Brain microvascular endothelial cell (primary cell): ENCODE measurements at regions not wholly inside any gene's neighbourhood (a gene's known extent, or its start where the extent isn't known, plus 50 kb on each side); places are given as distances from the start of the nearest gene placed in this dataset.
A peak's percentile ranks its signal among the peaks of the same experiment; 100 is the strongest.

Experiments used
- DNase-seq: peaks from one replicate; pipeline ENCODE4 v3.0.0-alpha.2; 2020
- H3K27ac ChIP-seq: fragments of 250-450 bp; sonication (Bioruptor Pico); 2 replicates; pipeline ENCODE4 v1.5.1; 2020; ENCODE audit warnings: mild to moderate bottlenecking, moderate library complexity
- H3K27me3 ChIP-seq: fragments of 250-450 bp; sonication (Bioruptor Pico); replicated peaks from 2 replicates; pipeline ENCODE4 v1.5.1; 2020; ENCODE audit warnings: mild to moderate bottlenecking
- H3K36me3 ChIP-seq: fragments of 250-450 bp; sonication (Bioruptor Pico); replicated peaks from 2 replicates; pipeline ENCODE4 v1.5.1; 2020; ENCODE audit warnings: mild to moderate bottlenecking
- H3K4me3 ChIP-seq: 2 replicates; pipeline ENCODE4 v1.5.1; 2011; ENCODE audit warnings: low read depth, mild to moderate bottlenecking, control low read depth, low read length, moderate library complexity
- CTCF ChIP-seq: IDR thresholded peaks from 2 replicates; pipeline ENCODE4 v1.5.1; 2011; ENCODE audit warnings: low read depth, mild to moderate bottlenecking, moderate library complexity, low read length, control low read depth, inconsistent platforms; ENCODE audit errors: missing control alignments
- in situ Hi-C: cut with HindIII; loops from 2 replicates; pipeline ENCODE4 v1.10.0; 2017; ENCODE audit warnings: low sequenced_read_pairs, low pct_ligation_motif_present

- no peak for DNase-seq
- no peaks in the 10 kb centered on the region for H3K27me3 ChIP-seq
- no peak overlapping the region for H3K4me3 ChIP-seq
- in situ Hi-C loops, result no loop called here
- H3K27ac ChIP-seq, result no peak overlapping the region
- TF ChIP-seq CTCF, result no peak
- no peaks in the 10 kb centered on the region for H3K36me3 ChIP-seq
Measured at GRCh38 chr6:42507195-42507594, 55.5 kb upstream of the TRERF1 start.

- DNase-seq, result no peak
- Histone ChIP-seq H3K27me3 (no peaks in the 10 kb centered on the region), H3K27ac (peak overlapping the region; percentile 81), H3K4me3 (no peak overlapping the region), H3K36me3 (no peaks in the 10 kb centered on the region)
- no peak for TF ChIP-seq CTCF
- in situ Hi-C loops, result no loop called here
Measured at GRCh38 chr6:42506070-42506469, 54.3 kb upstream of the TRERF1 start.

- Histone ChIP-seq H3K27me3 (no peaks in the 10 kb centered on the region), H3K4me3 (no peak overlapping the region), H3K27ac (peak overlapping the region; percentile 81), H3K36me3 (no peaks in the 10 kb centered on the region)
- in situ Hi-C loops, result no loop called here
- no peak for TF ChIP-seq CTCF
- DNase-seq, result peak; percentile 25
Measured at GRCh38 chr6:42505385-42505718, 53.6 kb upstream of the TRERF1 start.

- no peak for DNase-seq
- Histone ChIP-seq H3K27me3 (no peaks in the 10 kb centered on the region), H3K4me3 (no peak overlapping the region), H3K36me3 (no peaks in the 10 kb centered on the region), H3K27ac (no peak overlapping the region)
- in situ Hi-C loops, result no loop called here
- no peak for TF ChIP-seq CTCF
Measured at GRCh38 chr6:42503894-42504293, 52.2 kb upstream of the TRERF1 start.

GRCh38 chr6:42502990-42503389 is 51.3 kb upstream of the TRERF1 start:
- H3K27ac ChIP-seq, result no peak overlapping the region
- no peaks in the 10 kb centered on the region for H3K36me3 ChIP-seq
- H3K27me3 ChIP-seq, result no peaks in the 10 kb centered on the region
- TF ChIP-seq CTCF, result no peak
- no peak overlapping the region for H3K4me3 ChIP-seq
- DNase-seq, result no peak
- in situ Hi-C loops, result no loop called here

GRCh38 chr6:42502127-42502526 is 50.4 kb upstream of the TRERF1 start:
- Histone ChIP-seq H3K4me3 (no peak overlapping the region), H3K27ac (no peak overlapping the region), H3K36me3 (no peaks in the 10 kb centered on the region), H3K27me3 (no peaks in the 10 kb centered on the region)
- no peak for DNase-seq
- in situ Hi-C loops, result no loop called here
- no peak for TF ChIP-seq CTCF
